ENCODE measurements at regions not wholly inside any gene's neighbourhood (a gene's known extent, or its start where the extent isn't known, plus 50 kb on each side); places are given as distances from the start of the nearest gene placed in this dataset.

DNA sequence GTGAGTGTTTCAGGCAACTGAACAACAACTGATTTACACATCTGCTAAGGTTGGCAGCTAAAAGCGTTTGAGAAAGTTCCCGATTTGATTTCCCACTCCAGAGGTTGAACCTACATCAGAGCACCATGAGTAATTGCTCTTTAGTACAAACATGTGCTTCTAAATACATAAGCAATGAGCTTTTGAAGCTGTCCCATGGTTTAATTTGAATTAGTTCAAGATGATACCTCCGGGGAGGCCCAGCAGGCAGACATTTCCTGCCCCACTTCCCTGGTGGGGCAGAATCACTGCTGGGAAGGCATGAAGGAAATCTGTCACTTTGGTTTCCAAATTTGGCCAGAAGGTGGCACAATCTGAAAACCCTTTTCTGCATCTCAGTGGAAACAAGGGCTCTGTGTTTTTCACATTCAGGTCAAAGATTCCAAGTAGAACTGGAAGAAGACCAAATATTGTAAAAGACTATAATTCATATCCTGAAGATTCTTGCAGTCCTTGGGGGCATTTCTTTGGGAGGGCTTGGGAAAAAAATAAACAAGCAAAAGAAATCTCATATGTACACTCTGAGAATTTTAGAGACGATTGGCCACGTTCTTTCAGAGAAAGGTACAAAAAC lies 176.2 kb upstream of the FAM20A start:
- Histone ChIP-seq H3K4me1 (replicated peaks) (no peaks in the 10 kb centered on the region), H3K27ac (no peak overlapping the region), H3K4me3 (no peak overlapping the region), H3K27me3 (replicated peaks; ENCODE audit: insufficient read depth) (no peaks in the 10 kb centered on the region), H3K9me3 (no peaks in the 10 kb centered on the region), H3K36me3 (no peaks in the 10 kb centered on the region)
- peak; percentile 32 for DNase-seq (ENCODE audit: low spot score)
- no peak for TF ChIP-seq POLR2A (IDR thresholded peaks at IDR 0.05)
- TF ChIP-seq, protein P1, sequence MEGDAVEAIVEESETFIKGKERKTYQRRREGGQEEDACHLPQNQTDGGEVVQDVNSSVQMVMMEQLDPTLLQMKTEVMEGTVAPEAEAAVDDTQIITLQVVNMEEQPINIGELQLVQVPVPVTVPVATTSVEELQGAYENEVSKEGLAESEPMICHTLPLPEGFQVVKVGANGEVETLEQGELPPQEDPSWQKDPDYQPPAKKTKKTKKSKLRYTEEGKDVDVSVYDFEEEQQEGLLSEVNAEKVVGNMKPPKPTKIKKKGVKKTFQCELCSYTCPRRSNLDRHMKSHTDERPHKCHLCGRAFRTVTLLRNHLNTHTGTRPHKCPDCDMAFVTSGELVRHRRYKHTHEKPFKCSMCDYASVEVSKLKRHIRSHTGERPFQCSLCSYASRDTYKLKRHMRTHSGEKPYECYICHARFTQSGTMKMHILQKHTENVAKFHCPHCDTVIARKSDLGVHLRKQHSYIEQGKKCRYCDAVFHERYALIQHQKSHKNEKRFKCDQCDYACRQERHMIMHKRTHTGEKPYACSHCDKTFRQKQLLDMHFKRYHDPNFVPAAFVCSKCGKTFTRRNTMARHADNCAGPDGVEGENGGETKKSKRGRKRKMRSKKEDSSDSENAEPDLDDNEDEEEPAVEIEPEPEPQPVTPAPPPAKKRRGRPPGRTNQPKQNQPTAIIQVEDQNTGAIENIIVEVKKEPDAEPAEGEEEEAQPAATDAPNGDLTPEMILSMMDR (IDR thresholded peaks at IDR 0.05): peak in 3 of 4 experiments; percentile 68 to 72 (median 70)
- intact Hi-C loops (cut with DNase I): loop anchor here (5.0 kb wide), 2 partner anchors 195 to 460 kb away; no protein-coding TSS in a partner anchor
- 32% methylated on average over 5 of the region's 5 CpGs for whole genome bisulfite sequencing

DNA sequence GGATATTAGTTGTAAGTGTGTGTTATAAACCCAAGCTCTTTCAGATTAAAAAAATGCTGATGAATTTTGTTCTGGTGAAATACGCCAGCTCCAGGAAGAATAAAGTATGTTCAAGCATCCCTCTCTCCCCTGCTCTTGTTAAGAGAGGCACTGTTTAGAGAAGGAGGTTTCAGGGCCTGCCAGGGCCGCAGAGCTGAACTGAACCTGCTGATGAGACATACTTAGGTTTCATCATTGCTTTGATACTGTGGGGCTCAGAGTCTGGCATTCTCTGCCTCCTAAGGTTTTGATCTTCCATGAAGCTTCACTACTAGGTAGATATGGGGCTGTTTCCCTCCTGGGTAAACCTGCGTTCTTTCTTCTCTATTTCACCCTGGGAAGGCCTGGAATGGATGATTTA lies 175.3 kb upstream of the FAM20A start:
- H3K36me3 ChIP-seq: no peaks in the 10 kb centered on the region
- intact Hi-C loops (cut with DNase I): loop anchor here (5.0 kb wide), 2 partner anchors 196 to 461 kb away; no protein-coding TSS in a partner anchor
- WGBS: 91% methylated on average over 3 of the region's 3 CpGs
- H3K27me3 ChIP-seq (replicated peaks; ENCODE audit: insufficient read depth): no peaks in the 10 kb centered on the region
- no peak for DNase-seq (ENCODE audit: low spot score)
- no peak overlapping the region for H3K4me3 ChIP-seq
- TF ChIP-seq POLR2A (IDR thresholded peaks at IDR 0.05) (no peak), POLR2AphosphoS5 (IDR thresholded peaks at IDR 0.05) (no peak)
- TF ChIP-seq, protein P1 (IDR thresholded peaks at IDR 0.05): no peak
- no peak overlapping the region for H3K27ac ChIP-seq
- no peaks in the 10 kb centered on the region for H3K9me3 ChIP-seq
- no peaks in the 10 kb centered on the region for H3K4me1 ChIP-seq (replicated peaks)

DNA sequence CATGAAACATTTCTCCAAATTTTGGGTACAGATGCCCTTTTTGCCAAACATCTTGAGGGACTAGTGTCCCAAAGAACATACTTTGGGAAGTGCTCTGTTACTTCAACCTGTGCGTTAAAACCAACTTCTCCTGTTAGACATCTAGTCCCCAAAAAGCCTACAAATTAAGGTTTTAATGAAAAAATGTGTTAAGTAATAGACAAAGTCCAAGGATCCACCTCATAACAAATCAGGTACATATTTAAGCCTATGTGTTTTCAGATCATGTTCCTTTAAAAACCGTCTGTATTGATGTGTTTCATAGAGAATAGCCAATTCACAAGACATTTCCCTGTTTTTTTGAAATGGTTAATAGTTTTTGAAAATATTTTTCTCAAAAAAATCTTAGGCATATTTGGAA lies 174.8 kb upstream of the FAM20A start:
- no peaks in the 10 kb centered on the region for H3K27me3 ChIP-seq (replicated peaks; ENCODE audit: insufficient read depth)
- no peaks in the 10 kb centered on the region for H3K4me1 ChIP-seq (replicated peaks)
- intact Hi-C loops (cut with DNase I): loop anchor here (5.0 kb wide), 2 partner anchors 196 to 461 kb away; no protein-coding TSS in a partner anchor
- no peaks in the 10 kb centered on the region for H3K36me3 ChIP-seq
- TF ChIP-seq POLR2A (IDR thresholded peaks at IDR 0.05) (no peak), POLR2AphosphoS5 (IDR thresholded peaks at IDR 0.05) (no peak)
- TF ChIP-seq, protein P1 (IDR thresholded peaks at IDR 0.05): no peak
- H3K27ac ChIP-seq: no peak overlapping the region
- H3K9me3 ChIP-seq: no peaks in the 10 kb centered on the region
- H3K4me3 ChIP-seq: no peak overlapping the region
- WGBS: 98% methylated on average over 2 of the region's 2 CpGs
- no peak for DNase-seq (ENCODE audit: low spot score)

DNA sequence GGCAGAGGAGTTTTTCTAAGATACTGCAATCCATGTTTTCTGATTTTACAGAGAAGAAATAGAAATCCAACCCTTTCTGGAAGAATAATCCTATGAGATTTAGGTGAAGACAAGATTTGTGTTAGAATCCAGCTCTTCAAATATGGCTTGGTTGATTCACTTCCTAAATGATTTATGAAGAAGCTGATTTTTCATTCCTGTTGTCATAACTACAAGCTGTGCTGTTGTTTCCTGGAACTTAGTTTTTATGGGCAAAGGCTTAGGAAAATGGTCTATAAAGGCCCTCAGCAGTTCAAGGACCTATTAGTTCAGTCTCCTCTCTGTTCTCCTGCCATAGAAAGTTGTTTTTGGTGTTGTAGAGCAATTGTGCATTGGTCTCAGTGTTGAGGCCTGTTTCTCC lies 174.2 kb upstream of the FAM20A start:
- TF ChIP-seq POLR2AphosphoS5 (IDR thresholded peaks at IDR 0.05) (no peak), POLR2A (IDR thresholded peaks at IDR 0.05) (no peak)
- TF ChIP-seq, protein P1 (IDR thresholded peaks at IDR 0.05): no peak
- Histone ChIP-seq H3K9me3 (no peaks in the 10 kb centered on the region), H3K36me3 (no peaks in the 10 kb centered on the region), H3K4me1 (replicated peaks) (no peaks in the 10 kb centered on the region), H3K4me3 (no peak overlapping the region), H3K27me3 (replicated peaks; ENCODE audit: insufficient read depth) (no peaks in the 10 kb centered on the region), H3K27ac (no peak overlapping the region)
- DNase-seq (ENCODE audit: low spot score): no peak
- intact Hi-C loops (cut with DNase I): loop anchor here (5.0 kb wide), 2 partner anchors 197 to 462 kb away; no protein-coding TSS in a partner anchor

DNA sequence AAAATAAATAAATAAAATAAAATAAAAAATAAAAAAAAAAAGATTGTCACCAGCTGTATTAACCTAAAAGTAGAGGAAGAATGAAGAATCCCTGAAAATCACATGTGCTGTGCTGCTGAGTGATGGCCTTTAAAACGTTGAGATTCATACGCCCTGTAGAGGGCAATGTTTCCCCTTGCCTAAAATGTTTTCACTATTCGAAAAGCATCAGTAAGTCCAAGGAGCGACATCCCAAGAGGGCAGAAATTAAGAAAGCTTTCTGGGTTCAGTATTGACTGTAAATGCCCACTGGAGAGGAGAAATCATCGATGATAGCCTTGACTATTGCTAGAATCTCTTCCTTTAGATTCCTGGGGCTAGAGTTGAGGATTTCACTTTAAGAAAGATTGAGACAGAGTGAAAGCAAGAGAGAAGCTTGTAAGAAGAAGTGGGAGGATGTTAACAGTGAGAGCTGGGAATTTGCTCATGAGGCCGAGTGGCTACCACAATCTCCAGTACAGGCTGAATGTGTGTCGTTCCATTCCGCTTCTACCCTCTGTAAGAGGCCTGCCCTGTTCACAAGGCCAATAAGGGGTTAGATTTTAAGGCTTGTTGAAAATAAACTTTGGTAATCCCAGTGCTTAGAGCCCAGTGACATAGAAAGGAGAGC lies 170.8 kb upstream of the FAM20A start:
- DNase-seq (ENCODE audit: low spot score): no peak
- no peak overlapping the region for H3K27ac ChIP-seq
- 42% methylated on average over 8 of the region's 8 CpGs for WGBS
- TF ChIP-seq POLR2AphosphoS5 (IDR thresholded peaks at IDR 0.05): no peak
- TF ChIP-seq, protein P1 (IDR thresholded peaks at IDR 0.05): peak in 3 of 4 experiments; percentile 15 to 59 (median 51)
- no peak for TF ChIP-seq POLR2A (IDR thresholded peaks at IDR 0.05)
- H3K4me3 ChIP-seq: no peak overlapping the region
- intact Hi-C loops (cut with DNase I): no loop called here
- H3K36me3 ChIP-seq: no peaks in the 10 kb centered on the region
- H3K27me3 ChIP-seq (replicated peaks; ENCODE audit: insufficient read depth): no peaks in the 10 kb centered on the region
- H3K9me3 ChIP-seq: no peaks in the 10 kb centered on the region
- H3K4me1 ChIP-seq (replicated peaks): no peaks in the 10 kb centered on the region
